Epithelial cell of proximal tubule (primary cell): ENCODE measurements at regions not wholly inside any gene's neighbourhood (a gene's known extent, or its start where the extent isn't known, plus 50 kb on each side); places are given as distances from the start of the nearest gene placed in this dataset.
"Not testable (repeated sequence)": the region's sequence is repeated elsewhere in the genome, so short reads cannot be mapped to it uniquely, and the experiment has no call there.

Experiments
- DNase-seq: peaks from one replicate; pipeline ENCODE4 v3.0.0-alpha.2; 2011; ENCODE audit warnings: low read depth
- H3K4me3 ChIP-seq: 2 replicates; pipeline ENCODE4 v1.5.1; 2011; ENCODE audit warnings: low read depth, mild to moderate bottlenecking, low read length
- TF ChIP-seq, protein P1 (sequence below): conservative IDR thresholded peaks from 2 replicates; pipeline ENCODE4 v1.5.1; 2012; ENCODE audit warnings: low read depth, mild to moderate bottlenecking, low read length

GRCh38 chr15:94858449-94858848, 627.1 kb downstream of the MCTP2 start:
- H3K4me3 ChIP-seq, result no peak overlapping the region
- TF ChIP-seq, protein P1, sequence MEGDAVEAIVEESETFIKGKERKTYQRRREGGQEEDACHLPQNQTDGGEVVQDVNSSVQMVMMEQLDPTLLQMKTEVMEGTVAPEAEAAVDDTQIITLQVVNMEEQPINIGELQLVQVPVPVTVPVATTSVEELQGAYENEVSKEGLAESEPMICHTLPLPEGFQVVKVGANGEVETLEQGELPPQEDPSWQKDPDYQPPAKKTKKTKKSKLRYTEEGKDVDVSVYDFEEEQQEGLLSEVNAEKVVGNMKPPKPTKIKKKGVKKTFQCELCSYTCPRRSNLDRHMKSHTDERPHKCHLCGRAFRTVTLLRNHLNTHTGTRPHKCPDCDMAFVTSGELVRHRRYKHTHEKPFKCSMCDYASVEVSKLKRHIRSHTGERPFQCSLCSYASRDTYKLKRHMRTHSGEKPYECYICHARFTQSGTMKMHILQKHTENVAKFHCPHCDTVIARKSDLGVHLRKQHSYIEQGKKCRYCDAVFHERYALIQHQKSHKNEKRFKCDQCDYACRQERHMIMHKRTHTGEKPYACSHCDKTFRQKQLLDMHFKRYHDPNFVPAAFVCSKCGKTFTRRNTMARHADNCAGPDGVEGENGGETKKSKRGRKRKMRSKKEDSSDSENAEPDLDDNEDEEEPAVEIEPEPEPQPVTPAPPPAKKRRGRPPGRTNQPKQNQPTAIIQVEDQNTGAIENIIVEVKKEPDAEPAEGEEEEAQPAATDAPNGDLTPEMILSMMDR, result no peak
- DNase-seq, result no peak

DNA sequence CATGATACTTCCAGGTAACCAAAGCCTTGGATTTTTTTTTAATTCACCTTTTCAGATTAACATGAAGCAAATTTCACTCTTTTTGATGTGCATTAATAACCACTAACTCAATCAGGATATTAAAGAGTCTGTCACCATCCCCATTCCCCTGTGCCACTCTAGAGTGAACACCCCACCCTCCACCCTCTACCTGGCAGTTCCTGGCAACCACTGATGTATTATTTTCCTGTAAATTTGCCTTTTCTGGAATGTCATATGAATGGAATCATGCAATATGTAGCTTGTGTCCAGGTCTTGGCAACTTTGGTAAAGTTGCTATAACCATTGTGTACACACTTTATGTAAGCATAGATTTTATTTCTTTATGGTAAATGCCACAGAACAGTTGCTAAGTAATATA, 627.6 kb downstream of the MCTP2 start:
- TF ChIP-seq, protein P1, result no peak
- no peak overlapping the region for H3K4me3 ChIP-seq
- no peak for DNase-seq

GRCh38 chr15:94864600-94864999, 633.2 kb downstream of the MCTP2 start:
- TF ChIP-seq, protein P1, result no peak
- no peak for DNase-seq
- H3K4me3 ChIP-seq, result no peak overlapping the region

GRCh38 chr15:94868265-94868664, 636.9 kb downstream of the MCTP2 start:
- not testable (repeated sequence) for DNase-seq

DNA sequence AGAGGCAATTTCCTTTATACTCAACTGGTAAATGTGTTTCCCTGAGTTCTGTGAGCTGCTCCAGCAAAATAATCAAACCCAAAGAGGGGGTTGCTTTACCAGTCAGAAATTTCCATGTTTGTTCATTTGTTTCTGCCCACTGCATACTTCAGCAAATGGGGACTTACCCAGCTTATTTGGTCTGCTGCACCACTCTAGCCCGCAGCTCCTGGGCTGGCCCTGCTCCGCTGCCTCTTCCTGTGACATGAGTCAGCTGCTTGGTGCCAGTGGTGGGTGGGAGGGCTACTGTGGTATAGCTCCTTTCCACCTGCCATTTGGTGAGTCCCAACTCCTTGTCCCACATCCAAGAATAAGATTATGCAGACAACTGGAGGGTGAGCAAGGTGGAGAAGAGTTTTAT, 644.2 kb downstream of the MCTP2 start:
- H3K4me3 ChIP-seq, result no peak overlapping the region
- DNase-seq, result no peak
- TF ChIP-seq, protein P1, result no peak

More at GRCh38 chr15:94868265-94868664, 636.9 kb downstream of the MCTP2 start:
- H3K4me3 ChIP-seq, result not testable (repeated sequence)

GRCh38 chr15:94877833-94878232, 646.5 kb downstream of the MCTP2 start:
- TF ChIP-seq, protein P1, result no peak
- no peak for DNase-seq
- no peak overlapping the region for H3K4me3 ChIP-seq

GRCh38 chr15:94882071-94882712, 650.8 kb downstream of the MCTP2 start:
- TF ChIP-seq, protein P1, result no peak
- H3K4me3 ChIP-seq, result no peak overlapping the region
- DNase-seq, result no peak

GRCh38 chr15:94887391-94887790, 656.0 kb downstream of the MCTP2 start:
- DNase-seq, result no peak
- no peak overlapping the region for H3K4me3 ChIP-seq
- TF ChIP-seq, protein P1, result no peak
